Mucosa of rectum (tissue), 2 donors: ENCODE measurements at regions not wholly inside any gene's neighbourhood (a gene's known extent, or its start where the extent isn't known, plus 50 kb on each side); places are given as distances from the start of the nearest gene placed in this dataset.

Experiments
- H3K27ac ChIP-seq, 2 donors: one replicate each; pipeline ENCODE4 v1.7.0; 2013; ENCODE audit warnings: inconsistent platforms in 2 of 2, low read depth in 2 of 2, low read length in 2 of 2
- H3K27me3 ChIP-seq, 2 donors: one replicate each; pipeline ENCODE4 v1.7.0; 2013; ENCODE audit warnings: low read length in 2 of 2; ENCODE audit not compliant: control insufficient read depth in 2 of 2, insufficient read depth in 2 of 2
- H3K36me3 ChIP-seq, 2 donors: one replicate each; pipeline ENCODE4 v1.7.0; 2013; ENCODE audit warnings: low read length in 2 of 2; ENCODE audit not compliant: control insufficient read depth in 2 of 2, insufficient read depth in 2 of 2
- H3K4me1 ChIP-seq, 2 donors: one replicate each; pipeline ENCODE4 v1.7.0; 2013; ENCODE audit warnings: low read length in 2 of 2, mild to moderate bottlenecking in 1 of 2; ENCODE audit not compliant: control insufficient read depth in 2 of 2, insufficient read depth in 2 of 2
- H3K4me3 ChIP-seq, 2 donors: one replicate each; pipeline ENCODE4 v1.7.0; 2013; ENCODE audit warnings: low read length in 2 of 2
- H3K9ac ChIP-seq, 2 donors: one replicate each; pipeline ENCODE4 v1.7.0; 2013; ENCODE audit warnings: low read length in 2 of 2, low read depth in 1 of 2, mild to moderate bottlenecking in 1 of 2
- H3K9me3 ChIP-seq, 2 donors: one replicate each; pipeline ENCODE4 v1.7.0; 2013; ENCODE audit warnings: low read length in 2 of 2; ENCODE audit not compliant: control insufficient read depth in 2 of 2
- donor health status: healthy.
- donor health status: Normal muscosa, but diverticular disease.

DNA sequence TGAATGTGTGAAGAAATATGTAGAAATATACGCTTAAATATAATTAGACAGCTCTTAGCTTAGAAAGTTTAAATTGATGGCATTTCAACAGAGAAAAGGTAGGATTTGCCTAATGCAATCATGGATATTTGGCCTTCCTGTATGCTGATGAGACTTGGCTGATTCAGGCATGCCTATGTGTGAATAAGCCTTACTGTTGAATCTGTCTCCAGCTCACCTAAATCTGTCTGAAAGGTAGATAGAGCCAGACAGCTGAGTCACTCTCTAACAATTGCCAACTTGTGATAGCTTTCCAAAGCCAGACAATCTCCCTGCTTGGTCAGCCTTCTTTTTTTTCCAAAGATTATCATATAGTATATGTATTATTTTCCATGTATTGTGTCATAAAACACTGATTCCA is 92.8 kb upstream of the FLRT2 start:
- no peaks in the 10 kb centered on the region for H3K9me3 ChIP-seq
- no peaks in the 10 kb centered on the region for H3K4me1 ChIP-seq
- H3K4me3 ChIP-seq = no peak overlapping the region
- no peak overlapping the region for H3K9ac ChIP-seq
- H3K27ac ChIP-seq = no peak overlapping the region
- H3K36me3 ChIP-seq = no peaks in the 10 kb centered on the region
- H3K27me3 ChIP-seq = no peaks in the 10 kb centered on the region

DNA sequence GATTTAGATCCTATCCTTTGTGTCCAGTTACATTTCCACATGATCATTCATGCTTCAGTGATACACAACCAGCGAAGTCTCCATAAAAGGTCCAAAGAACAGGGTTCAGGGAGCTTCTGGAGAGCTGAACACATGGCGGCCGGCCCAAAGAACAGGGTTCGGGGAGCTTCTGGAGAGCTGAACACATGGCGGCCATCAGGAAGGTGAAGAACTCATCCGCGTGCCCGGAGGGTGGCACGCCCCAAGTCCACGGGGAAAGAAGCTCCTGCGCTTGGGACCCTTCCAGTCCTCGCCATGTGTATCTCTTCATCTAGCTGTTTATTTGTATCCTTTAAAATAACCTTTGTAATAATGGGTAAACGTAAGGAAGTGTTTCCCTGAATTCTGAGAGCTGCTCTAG is 91.9 kb upstream of the FLRT2 start:
- H3K27me3 ChIP-seq = no peaks in the 10 kb centered on the region
- H3K9ac ChIP-seq = no peak overlapping the region
- no peaks in the 10 kb centered on the region for H3K9me3 ChIP-seq
- H3K36me3 ChIP-seq = no peaks in the 10 kb centered on the region
- no peak overlapping the region for H3K27ac ChIP-seq
- no peaks in the 10 kb centered on the region for H3K4me1 ChIP-seq
- no peak overlapping the region for H3K4me3 ChIP-seq

GRCh38 chr14:85438481-85438942 is 91.4 kb upstream of the FLRT2 start:
- no peak overlapping the region for H3K9ac ChIP-seq

GRCh38 chr14:85439696-85440328 is 90.1 kb upstream of the FLRT2 start:
- no peaks in the 10 kb centered on the region for H3K4me1 ChIP-seq
- no peak overlapping the region for H3K9ac ChIP-seq
- no peaks in the 10 kb centered on the region for H3K36me3 ChIP-seq
- H3K4me3 ChIP-seq = no peak overlapping the region
- H3K27me3 ChIP-seq = no peaks in the 10 kb centered on the region
- H3K9me3 ChIP-seq = no peaks in the 10 kb centered on the region
- H3K27ac ChIP-seq = no peak overlapping the region

More at GRCh38 chr14:85438481-85438942, 91.4 kb upstream of the FLRT2 start:
- no peaks in the 10 kb centered on the region for H3K36me3 ChIP-seq
- H3K9me3 ChIP-seq = no peaks in the 10 kb centered on the region
- no peaks in the 10 kb centered on the region for H3K4me1 ChIP-seq
- no peaks in the 10 kb centered on the region for H3K27me3 ChIP-seq
- no peak overlapping the region for H3K4me3 ChIP-seq
- no peak overlapping the region for H3K27ac ChIP-seq

DNA sequence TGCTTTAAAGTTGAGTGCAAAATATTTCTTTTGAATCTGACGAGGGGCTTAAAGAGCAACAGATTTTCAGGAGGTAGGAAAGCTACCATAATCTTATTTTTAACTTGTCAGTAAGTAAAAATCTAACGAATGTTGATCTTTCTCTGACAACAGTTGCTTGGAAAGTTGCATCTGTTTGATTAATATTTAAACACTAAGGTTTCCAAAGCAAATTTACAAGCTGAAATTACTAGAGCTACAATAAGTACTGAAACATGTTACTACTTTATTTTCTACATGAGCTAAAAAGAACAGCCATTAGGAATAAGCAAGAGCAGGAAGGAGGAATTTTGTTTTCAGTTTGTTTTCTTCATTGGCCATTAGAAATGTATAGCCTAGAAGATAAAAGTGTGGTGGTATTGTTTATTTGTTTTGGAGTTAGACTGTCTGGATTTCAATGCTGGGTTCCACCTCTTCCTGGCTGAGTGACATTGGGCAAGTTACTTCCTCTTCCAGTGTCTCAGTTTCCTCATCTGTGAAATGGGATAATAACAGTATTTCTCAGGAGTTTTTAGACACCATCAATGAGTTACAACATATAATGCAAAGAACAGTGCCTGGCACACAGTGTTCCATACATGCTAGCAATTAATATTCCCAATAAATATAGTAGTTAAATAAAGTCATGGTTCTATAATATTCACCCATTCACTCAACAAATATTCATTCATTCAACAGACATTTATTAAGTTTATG is 87.9 kb upstream of the FLRT2 start:
- Histone ChIP-seq H3K27ac (no peak overlapping the region), H3K9me3 (no peaks in the 10 kb centered on the region), H3K9ac (no peak overlapping the region)

DNA sequence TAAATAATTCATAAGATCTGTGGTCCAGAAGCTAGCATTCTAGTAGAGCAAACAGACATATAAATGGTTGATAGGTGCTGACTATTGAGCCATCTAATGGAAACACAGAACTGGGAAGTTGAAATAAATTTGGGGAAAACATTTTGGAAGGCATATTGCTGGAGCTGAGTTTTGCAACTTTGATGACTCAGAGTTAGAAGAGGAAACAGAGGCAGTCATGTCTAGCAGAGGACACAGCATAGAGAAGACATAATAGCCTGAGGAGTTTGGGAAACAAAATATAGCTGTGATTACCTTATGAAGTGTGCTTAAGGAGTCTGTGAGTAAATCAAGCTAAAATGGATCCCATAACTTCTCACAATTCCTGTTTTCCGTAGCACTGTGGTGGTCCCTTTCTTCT is 86.9 kb upstream of the FLRT2 start:
- Histone ChIP-seq H3K9ac (no peak overlapping the region), H3K27me3 (no peaks in the 10 kb centered on the region), H3K4me1 (no peaks in the 10 kb centered on the region), H3K36me3 (no peaks in the 10 kb centered on the region), H3K9me3 (no peaks in the 10 kb centered on the region), H3K27ac (no peak overlapping the region), H3K4me3 (no peak overlapping the region)

More for the DNA sequence above, 87.9 kb upstream of the FLRT2 start:
- H3K4me1 ChIP-seq = no peaks in the 10 kb centered on the region
- no peaks in the 10 kb centered on the region for H3K27me3 ChIP-seq
- H3K36me3 ChIP-seq = no peaks in the 10 kb centered on the region
- H3K4me3 ChIP-seq = no peak overlapping the region

- Histone ChIP-seq H3K36me3 (no peaks in the 10 kb centered on the region), H3K9ac (no peak overlapping the region), H3K9me3 (no peaks in the 10 kb centered on the region), H3K4me1 (no peaks in the 10 kb centered on the region), H3K4me3 (no peak overlapping the region), H3K27me3 (no peaks in the 10 kb centered on the region), H3K27ac (no peak overlapping the region)
Measured at GRCh38 chr14:85444635-85445034, 85.3 kb upstream of the FLRT2 start.

- Histone ChIP-seq H3K4me1 (no peaks in the 10 kb centered on the region), H3K4me3 (no peak overlapping the region), H3K9ac (no peak overlapping the region), H3K27ac (no peak overlapping the region), H3K27me3 (no peaks in the 10 kb centered on the region), H3K36me3 (no peaks in the 10 kb centered on the region), H3K9me3 (no peaks in the 10 kb centered on the region)
Measured at GRCh38 chr14:85445151-85445795, 84.7 kb upstream of the FLRT2 start.

DNA sequence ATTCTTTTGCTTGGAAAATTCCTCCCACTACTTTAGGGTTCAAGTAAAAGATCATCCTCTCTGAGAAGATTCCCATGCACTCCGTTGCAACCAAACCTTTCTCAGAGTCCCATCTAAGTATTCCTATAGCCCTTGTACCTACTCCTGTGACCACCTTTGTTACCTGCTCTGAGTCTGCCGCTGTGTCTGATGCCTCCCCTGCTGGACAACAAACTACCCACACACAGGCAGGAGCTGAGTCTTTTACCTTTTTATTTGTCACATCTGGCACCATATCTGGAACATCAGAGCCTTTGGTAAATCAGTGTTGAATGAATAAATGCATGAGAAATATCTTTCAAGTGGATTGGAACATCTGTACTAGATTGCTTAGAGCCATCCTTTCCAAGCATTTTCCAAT is 82.1 kb upstream of the FLRT2 start:
- H3K9ac ChIP-seq = no peak overlapping the region
- no peak overlapping the region for H3K4me3 ChIP-seq
- no peak overlapping the region for H3K27ac ChIP-seq
- no peaks in the 10 kb centered on the region for H3K36me3 ChIP-seq
- no peaks in the 10 kb centered on the region for H3K9me3 ChIP-seq
- no peaks in the 10 kb centered on the region for H3K27me3 ChIP-seq
- no peaks in the 10 kb centered on the region for H3K4me1 ChIP-seq

GRCh38 chr14:85451421-85451820 is 78.5 kb upstream of the FLRT2 start:
- Histone ChIP-seq H3K4me1 (no peaks in the 10 kb centered on the region), H3K27ac (no peak overlapping the region), H3K9me3 (no peaks in the 10 kb centered on the region), H3K36me3 (no peaks in the 10 kb centered on the region), H3K27me3 (no peaks in the 10 kb centered on the region), H3K4me3 (no peak overlapping the region), H3K9ac (no peak overlapping the region)
